Astrocyte (in vitro differentiated cells and primary cell): ENCODE measurements at regions not wholly inside any gene's neighbourhood (a gene's known extent, or its start where the extent isn't known, plus 50 kb on each side); places are given as distances from the start of the nearest gene placed in this dataset.

Source experiments
- DNase-seq: peaks from one replicate; pipeline ENCODE4 v3.0.0-alpha.2; 2010; ENCODE audit warnings: low read depth
- FAIRE-seq: peaks from 2 replicates; lab custom pipeline; 2011; peaks lifted over from hg19 to GRCh38; lab: Jason Lieb, UNC
- H2AFZ ChIP-seq: 2 replicates; pipeline ENCODE4 v1.6.0; 2012; ENCODE audit warnings: low read depth, low read length, inconsistent platforms
- H3K27ac ChIP-seq: 2 replicates; pipeline ENCODE4 v1.5.1; 2011; ENCODE audit warnings: low read depth, low read length, inconsistent platforms
- H3K27me3 ChIP-seq: 2 replicates; pipeline ENCODE4 v1.6.0; 2011; ENCODE audit warnings: low read length, inconsistent platforms; ENCODE audit not compliant: insufficient read depth
- H3K36me3 ChIP-seq: 2 replicates; pipeline ENCODE4 v1.5.1; 2011; ENCODE audit warnings: low read length, inconsistent platforms; ENCODE audit not compliant: insufficient read depth
- H3K4me1 ChIP-seq: 2 replicates; pipeline ENCODE4 v1.5.1; 2011; ENCODE audit warnings: low read length, inconsistent platforms; ENCODE audit not compliant: insufficient read depth
- H3K4me2 ChIP-seq: 2 replicates; pipeline ENCODE4 v1.6.0; 2012; ENCODE audit warnings: low read length, inconsistent platforms
- H3K4me3 ChIP-seq: 2 replicates; pipeline ENCODE4 v1.5.1; 2011; ENCODE audit warnings: low read depth, mild to moderate bottlenecking, low read length, inconsistent platforms; ENCODE audit not compliant: insufficient read depth
- H3K79me2 ChIP-seq: 2 replicates; pipeline ENCODE4 v1.6.0; 2012; ENCODE audit warnings: mild to moderate bottlenecking, low read length, inconsistent platforms; ENCODE audit not compliant: insufficient read depth
- H3K9ac ChIP-seq: 2 replicates; pipeline ENCODE4 v1.6.0; 2012; ENCODE audit warnings: mild to moderate bottlenecking, low read length, inconsistent platforms
- H3K9me3 ChIP-seq: 2 replicates; pipeline ENCODE4 v1.5.1; 2012; ENCODE audit warnings: low read depth, mild to moderate bottlenecking, low read length, inconsistent platforms; ENCODE audit not compliant: insufficient read depth
- H4K20me1 ChIP-seq: 2 replicates; pipeline ENCODE4 v1.6.0; 2012; ENCODE audit warnings: low read length, inconsistent platforms; ENCODE audit not compliant: insufficient read depth
- H3K27ac Mint-ChIP-seq: one replicate; pipeline ENCODE4 v1.8.0; 2021; ENCODE audit warnings: mild to moderate bottlenecking, mixed read lengths; ENCODE audit not compliant: unreplicated experiment
- H3K27me3 Mint-ChIP-seq: one replicate; pipeline ENCODE4 v1.8.0; 2021; ENCODE audit warnings: low read depth, mixed read lengths; ENCODE audit not compliant: unreplicated experiment
- H3K36me3 Mint-ChIP-seq: one replicate; pipeline ENCODE4 v1.8.0; 2021; ENCODE audit warnings: low read depth, mixed read lengths; ENCODE audit not compliant: unreplicated experiment
- H3K4me1 Mint-ChIP-seq: one replicate; pipeline ENCODE4 v1.8.0; 2021; ENCODE audit warnings: low read depth, mixed read lengths; ENCODE audit not compliant: unreplicated experiment
- H3K4me3 Mint-ChIP-seq: one replicate; pipeline ENCODE4 v1.8.0; 2021; ENCODE audit warnings: mild to moderate bottlenecking, moderate library complexity, mixed read lengths; ENCODE audit not compliant: unreplicated experiment
- H3K9me3 Mint-ChIP-seq: one replicate; pipeline ENCODE4 v1.8.0; 2021; ENCODE audit warnings: mild to moderate bottlenecking, mixed read lengths; ENCODE audit not compliant: unreplicated experiment
- CTCF ChIP-seq: IDR thresholded peaks from 2 replicates; pipeline ENCODE4 v1.5.1; 2011; ENCODE audit warnings: low read depth, mild to moderate bottlenecking, inconsistent platforms, low read length, moderate library complexity; ENCODE audit not compliant: insufficient read depth
- EZH2 ChIP-seq: IDR thresholded peaks from 2 replicates; pipeline ENCODE4 v1.6.1; 2012; ENCODE audit warnings: mild to moderate bottlenecking, low read length, inconsistent platforms; ENCODE audit not compliant: insufficient read depth

GRCh38 chrX:9147086-9147485 is 113.2 kb upstream of the FAM9B start:
- Histone ChIP-seq H3K27me3 (no peaks in the 10 kb centered on the region), H3K36me3 (no peaks in the 10 kb centered on the region), H3K4me3 (no peak overlapping the region), H3K27ac (no peak overlapping the region), H3K9me3 (peaks cover 4% of the 10 kb centered on the region), H3K4me1 (peaks cover 13% of the 10 kb centered on the region), H3K9ac (no peak overlapping the region), H4K20me1 (no peaks in the 10 kb centered on the region), H3K4me2 (no peak overlapping the region), H3K79me2 (no peaks in the 10 kb centered on the region), H2AFZ (no peak overlapping the region)
- DNase-seq (no peak), FAIRE-seq (no peak)
- Mint-ChIP-seq H3K4me1 (peaks cover 22% of the 10 kb centered on the region), H3K9me3 (peaks cover 6% of the 10 kb centered on the region), H3K27ac (no peak overlapping the region), H3K27me3 (no peaks in the 10 kb centered on the region), H3K4me3 (no peak overlapping the region), H3K36me3 (no peaks in the 10 kb centered on the region)
- TF ChIP-seq CTCF (no peak), EZH2 (no peak)

GRCh38 chrX:9147726-9148125 is 113.8 kb upstream of the FAM9B start:
- Mint-ChIP-seq H3K4me1 (peaks cover 22% of the 10 kb centered on the region), H3K9me3 (peaks cover 6% of the 10 kb centered on the region), H3K4me3 (no peak overlapping the region), H3K36me3 (no peaks in the 10 kb centered on the region), H3K27ac (peak overlapping the region; percentile 93), H3K27me3 (no peaks in the 10 kb centered on the region)
- peak overlapping the region; percentile 31 for H3K9ac ChIP-seq
- TF ChIP-seq EZH2 (no peak), CTCF (no peak)
- FAIRE-seq = peak; percentile 98
- no peak overlapping the region for H3K27ac ChIP-seq
- no peaks in the 10 kb centered on the region for H3K79me2 ChIP-seq
- DNase-seq = no peak
- no peak overlapping the region for H3K4me2 ChIP-seq
- H4K20me1 ChIP-seq = no peaks in the 10 kb centered on the region
- H3K4me1 ChIP-seq = peaks cover 13% of the 10 kb centered on the region
- H2AFZ ChIP-seq = no peak overlapping the region
- no peak overlapping the region for H3K4me3 ChIP-seq
- no peaks in the 10 kb centered on the region for H3K36me3 ChIP-seq
- no peaks in the 10 kb centered on the region for H3K27me3 ChIP-seq
- H3K9me3 ChIP-seq = peaks cover 4% of the 10 kb centered on the region

GRCh38 chrX:9148615-9149399 is 114.9 kb upstream of the FAM9B start:
- peak overlapping the region; percentile 69 for H3K4me2 ChIP-seq
- H3K4me1 ChIP-seq = peaks cover 17% of the 10 kb centered on the region
- peak overlapping the region; percentile 45 for H3K9ac ChIP-seq
- peak overlapping the region; percentile 64 for H3K27ac ChIP-seq
- Mint-ChIP-seq H3K36me3 (no peaks in the 10 kb centered on the region), H3K4me3 (no peak overlapping the region), H3K27me3 (no peaks in the 10 kb centered on the region), H3K27ac (peak overlapping the region; percentile 93), H3K4me1 (peaks cover 24% of the 10 kb centered on the region), H3K9me3 (peaks cover 6% of the 10 kb centered on the region)
- no peak overlapping the region for H3K4me3 ChIP-seq
- no peaks in the 10 kb centered on the region for H3K79me2 ChIP-seq
- peak; percentile 100 for FAIRE-seq
- TF ChIP-seq CTCF = no peak
- no peak for TF ChIP-seq EZH2
- peaks cover 4% of the 10 kb centered on the region for H3K9me3 ChIP-seq
- H4K20me1 ChIP-seq = no peaks in the 10 kb centered on the region
- DNase-seq = peak; percentile 59
- no peak overlapping the region for H2AFZ ChIP-seq
- H3K27me3 ChIP-seq = no peaks in the 10 kb centered on the region
- no peaks in the 10 kb centered on the region for H3K36me3 ChIP-seq
